ENCODE measurements at regions not wholly inside any gene's neighbourhood (a gene's known extent, or its start where the extent isn't known, plus 50 kb on each side); places are given as distances from the start of the nearest gene placed in this dataset.

- no peak for ATAC-seq
- no peak for DNase-seq
- H3K4me1 ChIP-seq (ENCODE audit: insufficient read depth, low read length), result no peaks in the 10 kb centered on the region
- H3K4me3 ChIP-seq (ENCODE audit: low read length), result no peak overlapping the region
- TF ChIP-seq EZH2 (IDR thresholded peaks at IDR 0.05; ENCODE audit: low read length, unreplicated experiment) (no peak), EZH2phosphoT487 (IDR thresholded peaks at IDR 0.05; ENCODE audit: borderline replicate concordance, low read length) (no peak), CTCF (conservative IDR thresholded peaks at IDR 0.05; ENCODE audit: low read depth, low read length) (no peak)
- no peaks in the 10 kb centered on the region for H3F3A ChIP-seq (ENCODE audit: low read length, unreplicated experiment)
- no peaks in the 10 kb centered on the region for H3K9me3 ChIP-seq (ENCODE audit: low read length)
- H2AFZ ChIP-seq (ENCODE audit: low read length), result no peak overlapping the region
- POLR2A ChIA-PET (ENCODE audit: unreplicated experiment), result no interaction called here
- no peaks in the 10 kb centered on the region for H3K27me3 ChIP-seq (ENCODE audit: low read length)
- H3K4me2 ChIP-seq (ENCODE audit: low read length), result no peak overlapping the region
- no peak overlapping the region for H3K9ac ChIP-seq (ENCODE audit: low read length)
- intact Hi-C loops (cut with micrococcal nuclease), result loop anchor here (10.0 kb wide), 1 partner anchor 213 kb away; no protein-coding TSS in a partner anchor
- no peak overlapping the region for H3K27ac ChIP-seq (ENCODE audit: low read length)
- H3K79me2 ChIP-seq (ENCODE audit: low read length), result no peaks in the 10 kb centered on the region
- H3K9me2 ChIP-seq (replicated peaks; ENCODE audit: low read length), result no peaks in the 10 kb centered on the region
- no peaks in the 10 kb centered on the region for H4K20me1 ChIP-seq (ENCODE audit: low read length)
- H3K36me3 ChIP-seq (ENCODE audit: low read depth, low read length), result no peaks in the 10 kb centered on the region
- CTCF ChIA-PET, result no interaction called here
- no TSS peak for BruUV-seq (replicated peaks)
These were observed 146.3 kb upstream of the PKN2 start for GRCh38 chr1:88537787-88538186.

- TF ChIP-seq EZH2phosphoT487 (IDR thresholded peaks at IDR 0.05; ENCODE audit: borderline replicate concordance, low read length), result no peak
- no peak for TF ChIP-seq EZH2 (IDR thresholded peaks at IDR 0.05; ENCODE audit: low read length, unreplicated experiment)
- TF ChIP-seq CTCF (conservative IDR thresholded peaks at IDR 0.05; ENCODE audit: low read depth, low read length), result no peak
- intact Hi-C loops (cut with micrococcal nuclease), result loop anchor here (10.0 kb wide), 1 partner anchor 214 kb away; no protein-coding TSS in a partner anchor
- H3K9me2 ChIP-seq (replicated peaks; ENCODE audit: low read length), result no peaks in the 10 kb centered on the region
- H3F3A ChIP-seq (ENCODE audit: low read length, unreplicated experiment), result no peaks in the 10 kb centered on the region
- POLR2A ChIA-PET (ENCODE audit: unreplicated experiment), result no interaction called here
- no peak overlapping the region for H3K27ac ChIP-seq (ENCODE audit: low read length)
- no peaks in the 10 kb centered on the region for H3K4me1 ChIP-seq (ENCODE audit: insufficient read depth, low read length)
- no peak overlapping the region for H3K9ac ChIP-seq (ENCODE audit: low read length)
- H4K20me1 ChIP-seq (ENCODE audit: low read length), result no peaks in the 10 kb centered on the region
- no peak overlapping the region for H3K4me3 ChIP-seq (ENCODE audit: low read length)
- ATAC-seq, result no peak
- H3K36me3 ChIP-seq (ENCODE audit: low read depth, low read length), result no peaks in the 10 kb centered on the region
- no peaks in the 10 kb centered on the region for H3K9me3 ChIP-seq (ENCODE audit: low read length)
- no peak overlapping the region for H3K4me2 ChIP-seq (ENCODE audit: low read length)
- H3K27me3 ChIP-seq (ENCODE audit: low read length), result no peaks in the 10 kb centered on the region
- H3K79me2 ChIP-seq (ENCODE audit: low read length), result no peaks in the 10 kb centered on the region
- CTCF ChIA-PET, result no interaction called here
- H2AFZ ChIP-seq (ENCODE audit: low read length), result no peak overlapping the region
- DNase-seq, result no peak
- BruUV-seq (replicated peaks), result no TSS peak
These were observed 145.7 kb upstream of the PKN2 start for GRCh38 chr1:88538222-88538899.

GRCh38 chr1:88540255-88540654 lies 143.8 kb upstream of the PKN2 start:
- H3F3A ChIP-seq (ENCODE audit: low read length, unreplicated experiment), result no peaks in the 10 kb centered on the region
- H4K20me1 ChIP-seq (ENCODE audit: low read length), result no peaks in the 10 kb centered on the region
- no peak for DNase-seq
- ChIA-PET POLR2A (ENCODE audit: unreplicated experiment) (no interaction called here), CTCF (no interaction called here)
- no peak overlapping the region for H3K4me3 ChIP-seq (ENCODE audit: low read length)
- intact Hi-C loops (cut with micrococcal nuclease), result no loop called here
- no peaks in the 10 kb centered on the region for H3K4me1 ChIP-seq (ENCODE audit: insufficient read depth, low read length)
- no peak overlapping the region for H3K9ac ChIP-seq (ENCODE audit: low read length)
- no peaks in the 10 kb centered on the region for H3K27me3 ChIP-seq (ENCODE audit: low read length)
- no peak overlapping the region for H2AFZ ChIP-seq (ENCODE audit: low read length)
- no peaks in the 10 kb centered on the region for H3K9me3 ChIP-seq (ENCODE audit: low read length)
- H3K79me2 ChIP-seq (ENCODE audit: low read length), result no peaks in the 10 kb centered on the region
- TF ChIP-seq CTCF (conservative IDR thresholded peaks at IDR 0.05; ENCODE audit: low read depth, low read length), result no peak
- TF ChIP-seq EZH2 (IDR thresholded peaks at IDR 0.05; ENCODE audit: low read length, unreplicated experiment), result no peak
- TF ChIP-seq EZH2phosphoT487 (IDR thresholded peaks at IDR 0.05; ENCODE audit: borderline replicate concordance, low read length), result no peak
- H3K27ac ChIP-seq (ENCODE audit: low read length), result no peak overlapping the region
- BruUV-seq (replicated peaks), result no TSS peak
- no peak for ATAC-seq
- H3K36me3 ChIP-seq (ENCODE audit: low read depth, low read length), result no peaks in the 10 kb centered on the region
- H3K9me2 ChIP-seq (replicated peaks; ENCODE audit: low read length), result no peaks in the 10 kb centered on the region
- H3K4me2 ChIP-seq (ENCODE audit: low read length), result no peak overlapping the region

Measured in PC-3 (cell line).